B cell (primary cell): ENCODE measurements at regions not wholly inside any gene's neighbourhood (a gene's known extent, or its start where the extent isn't known, plus 50 kb on each side); places are given as distances from the start of the nearest gene placed in this dataset.

Experiments
- CTCF ChIP-seq: fragments of 200-600 bp; IDR thresholded peaks from one replicate; pipeline ENCODE4 v1.8.0; 2022; ENCODE audit warnings: antibody characterized with exemption, mild to moderate bottlenecking
- EZH2 ChIP-seq: IDR thresholded peaks from 2 replicates; pipeline ENCODE4 v1.6.1; 2012; ENCODE audit warnings: borderline replicate concordance, low read depth, mild to moderate bottlenecking, moderate library complexity, low read length; ENCODE audit not compliant: insufficient read depth, poor library complexity, severe bottlenecking

GRCh38 chr18:71209944-71210343, 921.1 kb downstream of the SOCS6 start:
- TF ChIP-seq CTCF (no peak), EZH2 (no peak)
